K562 (cell line): ENCODE measurements at regions not wholly inside any gene's neighbourhood (a gene's known extent, or its start where the extent isn't known, plus 50 kb on each side); places are given as distances from the start of the nearest gene placed in this dataset.

Experiments
- ATAC-seq: fragments of 200-7000 bp; cut with Tn5 transposase; 3 replicates; pipeline ENCODE4 v1.9.1; 2020; ENCODE audit warnings: moderate library complexity
- BruUV-seq: library from RNA; stranded (reverse); fragments of 400-500 nt; replicated peaks from 2 replicates; lab custom pipeline; 2021; lab: Mats Ljungman, UMichigan
- CTCF ChIA-PET: fragments of 300-600 bp; formaldehyde crosslinking; extraction: SDS; loops from one replicate; lab custom pipeline; 2021; ENCODE audit warnings: low intra/inter-chr PET ratio; lab: Yijun Ruan, JAX
- POLR2A ChIA-PET: fragments of 300-600, 350-650 bp; sonication (Branson Sonifier 250); formaldehyde crosslinking; extraction: SDS; loops from one replicate; lab custom pipeline; 2021; ENCODE audit warnings: antibody characterized with exemption, inconsistent platforms; lab: Yijun Ruan, JAX
- DNase-seq, 4 experiments: peaks; one replicate each; pipeline versions ENCODE4 v3.0.0 to v3.0.0-alpha.2; 2011 to 2018; ENCODE audit warnings: low spot score in 3 of 4, mixed read lengths in 3 of 4; ENCODE audit errors: extremely low read depth in 1 of 4
- FAIRE-seq: peaks from 2 replicates; lab custom pipeline; 2011; peaks lifted over from hg19 to GRCh38; lab: Jason Lieb, UNC
- H2AFZ ChIP-seq: 2 replicates; pipeline ENCODE4 v1.6.0; 2011; ENCODE audit warnings: low read depth, low read length, control low read depth, inconsistent platforms
- H3K27ac ChIP-seq: fragments of 200-600 bp; 3 replicates; pipeline ENCODE4 v1.8.0; 2011; ENCODE audit warnings: low read depth, mild to moderate bottlenecking, control low read depth, inconsistent platforms, low read length, moderate library complexity, mixed read lengths; ENCODE audit errors: extremely low read depth
- H3K27me3 ChIP-seq, 2 experiments: fragments of 300-600 bp in 1 of 2; 2 replicates in 1 of 2; 3 replicates in 1 of 2; pipeline versions ENCODE4 v1.6.0 to v1.8.0; 2011; ENCODE audit warnings: inconsistent platforms in 2 of 2, low read length in 2 of 2, mild to moderate bottlenecking in 1 of 2, mixed read lengths in 1 of 2, moderate library complexity in 1 of 2; ENCODE audit not compliant: control insufficient read depth in 2 of 2, insufficient read depth in 2 of 2
- H3K36me3 ChIP-seq: fragments of 300-600 bp; 3 replicates; pipeline ENCODE4 v1.8.0; 2011; ENCODE audit warnings: mild to moderate bottlenecking, low read length, inconsistent platforms; ENCODE audit not compliant: control insufficient read depth, insufficient read depth
- H3K4me1 ChIP-seq, 2 experiments: fragments of 200-600 bp in 1 of 2; replicated peaks in 1 of 2; 2 replicates in 1 of 2; 3 replicates in 1 of 2; pipeline versions ENCODE4 v1.5.1 to v1.8.0; 2011; ENCODE audit warnings: inconsistent platforms in 2 of 2, low read length in 2 of 2, mild to moderate bottlenecking in 1 of 2, mixed read lengths in 1 of 2, moderate library complexity in 1 of 2; ENCODE audit not compliant: control insufficient read depth in 2 of 2, insufficient read depth in 2 of 2
- H3K4me2 ChIP-seq: 2 replicates; pipeline ENCODE4 v1.6.1; 2011; ENCODE audit warnings: low read length, control low read depth, inconsistent platforms, mixed read lengths; ENCODE audit not compliant: insufficient read depth
- H3K4me3 ChIP-seq: fragments of 200-600 bp; sonication (generic), shearing (Covaris generic); 2 replicates; pipeline ENCODE4 v1.5.1; 2016; ENCODE audit warnings: control low read depth, inconsistent platforms
- H3K79me2 ChIP-seq: fragments of 200-600 bp; 3 replicates; pipeline ENCODE4 v1.8.0; 2011; ENCODE audit warnings: low read length, inconsistent platforms; ENCODE audit not compliant: control insufficient read depth, insufficient read depth
- H3K9ac ChIP-seq, 2 experiments: 2 replicates each; pipeline versions ENCODE4 v1.6.0 to v1.6.1; 2011; ENCODE audit warnings: low read depth in 2 of 2, low read length in 2 of 2, control low read depth in 1 of 2, inconsistent platforms in 1 of 2, mild to moderate bottlenecking in 1 of 2, mixed read lengths in 1 of 2; ENCODE audit not compliant: insufficient read depth in 1 of 2
- H3K9me1 ChIP-seq: one replicate; pipeline ENCODE4 v1.6.0; 2011; ENCODE audit warnings: inconsistent platforms, mild to moderate bottlenecking, low read length, moderate library complexity; ENCODE audit not compliant: control insufficient read depth, insufficient read depth
- H3K9me3 ChIP-seq: replicated peaks from 2 replicates; pipeline ENCODE4 v1.5.1; 2011; ENCODE audit warnings: low read depth, low read length, inconsistent platforms; ENCODE audit not compliant: control insufficient read depth, insufficient read depth
- H4K20me1 ChIP-seq: replicated peaks from 2 replicates; pipeline ENCODE4 v1.6.1; 2011; ENCODE audit warnings: low read length, inconsistent platforms, mixed read lengths; ENCODE audit not compliant: control insufficient read depth, insufficient read depth
- BHLHE40 ChIP-seq: IDR thresholded peaks from 2 replicates; pipeline ENCODE4 v1.6.1; 2011; ENCODE audit warnings: low read length, improper control_type of control experiment
- BRCA1 ChIP-seq, 2 experiments: fragments of 450-650 bp in 1 of 2; sonication (generic) in 1 of 2; formaldehyde crosslinking in 1 of 2; IDR thresholded peaks; 2 replicates each; pipeline versions ENCODE4 v1.5.0 to v1.6.1; 2017 to 2020; ENCODE audit warnings: mild to moderate bottlenecking in 1 of 2, missing genetic modification reagents in 1 of 2
- MAZ ChIP-seq, 2 experiments: fragments of 450-650 bp in 1 of 2; sonication (generic) in 1 of 2; formaldehyde crosslinking; IDR thresholded peaks in 1 of 2; conservative IDR thresholded peaks in 1 of 2; 2 replicates each; pipeline versions ENCODE4 v1.4.0 to v1.5.0; 2020; ENCODE audit warnings: mild to moderate bottlenecking in 1 of 2, missing genetic modification reagents in 1 of 2
- MCM2 ChIP-seq: fragments of 450-650 bp; IDR thresholded peaks from 2 replicates; pipeline ENCODE4 v1.6.1; 2017; ENCODE audit warnings: low read depth, mild to moderate bottlenecking
- MCM3 ChIP-seq: fragments of 450-650 bp; IDR thresholded peaks from 2 replicates; pipeline ENCODE4 v1.6.1; 2016
- MEIS2 ChIP-seq: fragments of 450-650 bp; IDR thresholded peaks from 2 replicates; pipeline ENCODE4 v1.6.1; 2014; ENCODE audit warnings: mild to moderate bottlenecking; ENCODE audit not compliant: partially characterized antibody
- MTF1 ChIP-seq: fragments of 250-450 bp; sonication (Bioruptor Pico); IDR thresholded peaks from 2 replicates; pipeline ENCODE4 v1.9.0; 2021; ENCODE audit warnings: moderate library complexity, mild to moderate bottlenecking, inconsistent platforms, borderline replicate concordance
- SETDB1 ChIP-seq: IDR thresholded peaks from one replicate; pipeline ENCODE4 v1.6.1; 2012; ENCODE audit warnings: low read length, control low read depth, inconsistent platforms
- SMARCA4 ChIP-seq: fragments of 450-650 bp; IDR thresholded peaks from 2 replicates; pipeline ENCODE4 v1.6.1; 2016
- ZNF12 ChIP-seq: sonication (generic); formaldehyde crosslinking; IDR thresholded peaks from 2 replicates; pipeline ENCODE4 v1.4.0; 2020; ENCODE audit warnings: mild to moderate bottlenecking, missing genetic modification reagents
- ZNF584 ChIP-seq: fragments of 200-800 bp; sonication (Bioruptor generic); IDR thresholded peaks from 2 replicates; pipeline ENCODE4 v1.6.1; 2016; ENCODE audit warnings: low read depth, mild to moderate bottlenecking, missing genetic modification characterization, missing compliant biosample characterization
- ZNF778 ChIP-seq: fragments of 450-650 bp; formaldehyde crosslinking; IDR thresholded peaks from 2 replicates; pipeline ENCODE4 v1.4.0; 2020; ENCODE audit warnings: mild to moderate bottlenecking, moderate library complexity
- WGBS: fragments of 100-300 bp; shearing (Covaris generic); methylation state at CpG from one replicate; pipeline ENCODE4 v1.1.6; 2016; ENCODE audit warnings: low coverage, mixed read lengths; ENCODE audit not compliant: insufficient coverage; ENCODE audit errors: missing lambda C conversion rate; 5-methylcytosine and 5-hydroxymethylcytosine counted together
- in situ Hi-C: fragments of 300-500 bp; cut with MboI; formaldehyde crosslinking; loops from 4 replicates; pipeline ENCODE4 v1.15.0; 2018; ENCODE audit warnings: inconsistent platforms, mixed read lengths
- intact Hi-C: fragments of 100-400 bp; cut with micrococcal nuclease; formaldehyde crosslinking; loops from 2 replicates; pipeline ENCODE4 v1.14.2; 2022
- TF ChIP-seq, protein P1 (sequence below): fragments of 450-650 bp; formaldehyde crosslinking; IDR thresholded peaks from 2 replicates; pipeline ENCODE4 v1.4.0; 2020; ENCODE audit warnings: mild to moderate bottlenecking, moderate library complexity
- TF ChIP-seq, protein P2 (sequence below): fragments of 250-450 bp; sonication (Bioruptor Pico); IDR thresholded peaks from 2 replicates; pipeline ENCODE4 v1.8.0; 2021; ENCODE audit warnings: moderate library complexity, mild to moderate bottlenecking, inconsistent platforms
- TF ChIP-seq, protein P3 (sequence below): fragments of 450-650 bp; IDR thresholded peaks from 2 replicates; pipeline ENCODE4 v1.6.1; 2018; ENCODE audit not compliant: partially characterized antibody

DNA sequence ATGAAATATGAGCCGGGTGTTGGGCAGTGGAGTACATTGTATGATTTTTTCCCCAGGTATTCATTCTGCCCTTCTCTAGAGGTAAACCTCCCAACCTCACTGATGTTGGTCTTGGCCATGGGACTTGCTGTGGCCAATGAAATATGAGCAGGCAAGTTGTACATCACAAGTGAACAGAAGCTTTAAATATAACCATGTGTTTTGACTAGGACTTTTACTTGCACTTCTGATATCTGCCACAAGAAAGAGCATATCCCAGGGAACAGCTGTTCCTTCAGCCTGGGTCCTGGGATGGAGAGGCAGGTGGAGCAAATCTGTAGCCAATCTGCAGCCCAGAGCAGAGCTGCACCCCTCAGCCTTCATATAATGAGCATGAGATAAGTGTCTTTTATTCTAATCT lies 109.8 kb upstream of the PALS2 start:
- 0% methylated on average over 1 of the region's 1 CpG for WGBS
- BruUV-seq: no TSS peak

More for the DNA sequence above, 109.8 kb upstream of the PALS2 start:
- ChIA-PET CTCF (no interaction called here), POLR2A (interaction anchor here (0.7 kb wide), 2 partner anchors 21 to 40 kb away, joined by 3 read pairs; no protein-coding TSS in a partner anchor)
- no peak overlapping the region for H3K4me3 ChIP-seq
- no peak overlapping the region for H3K9ac ChIP-seq
- no peaks in the 10 kb centered on the region for H3K36me3 ChIP-seq
- FAIRE-seq: no peak
- TF ChIP-seq BRCA1 (IDR thresholded peaks at IDR 0.05) (no peak), BRCA1 (CRISPR knock-in tag; IDR thresholded peaks at IDR 0.05) (no peak), SMARCA4 (no peak), MTF1 (CRISPR knock-in tag) (no peak), MCM2 (no peak), ZNF778 (CRISPR knock-in tag) (no peak), ZNF584 (CRISPR knock-in tag) (no peak), MCM3 (no peak), MAZ (CRISPR knock-in tag; conservative IDR thresholded peaks at IDR 0.05 in 1 of 2, IDR thresholded peaks at IDR 0.05 in 1 of 2) (no peak), BHLHE40 (no peak), ZNF12 (CRISPR knock-in tag) (no peak), SETDB1 (no peak), MEIS2 (no peak)
- TF ChIP-seq, protein P1, sequence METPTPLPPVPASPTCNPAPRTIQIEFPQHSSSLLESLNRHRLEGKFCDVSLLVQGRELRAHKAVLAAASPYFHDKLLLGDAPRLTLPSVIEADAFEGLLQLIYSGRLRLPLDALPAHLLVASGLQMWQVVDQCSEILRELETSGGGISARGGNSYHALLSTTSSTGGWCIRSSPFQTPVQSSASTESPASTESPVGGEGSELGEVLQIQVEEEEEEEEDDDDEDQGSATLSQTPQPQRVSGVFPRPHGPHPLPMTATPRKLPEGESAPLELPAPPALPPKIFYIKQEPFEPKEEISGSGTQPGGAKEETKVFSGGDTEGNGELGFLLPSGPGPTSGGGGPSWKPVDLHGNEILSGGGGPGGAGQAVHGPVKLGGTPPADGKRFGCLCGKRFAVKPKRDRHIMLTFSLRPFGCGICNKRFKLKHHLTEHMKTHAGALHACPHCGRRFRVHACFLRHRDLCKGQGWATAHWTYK: no peak
- TF ChIP-seq, protein P2, sequence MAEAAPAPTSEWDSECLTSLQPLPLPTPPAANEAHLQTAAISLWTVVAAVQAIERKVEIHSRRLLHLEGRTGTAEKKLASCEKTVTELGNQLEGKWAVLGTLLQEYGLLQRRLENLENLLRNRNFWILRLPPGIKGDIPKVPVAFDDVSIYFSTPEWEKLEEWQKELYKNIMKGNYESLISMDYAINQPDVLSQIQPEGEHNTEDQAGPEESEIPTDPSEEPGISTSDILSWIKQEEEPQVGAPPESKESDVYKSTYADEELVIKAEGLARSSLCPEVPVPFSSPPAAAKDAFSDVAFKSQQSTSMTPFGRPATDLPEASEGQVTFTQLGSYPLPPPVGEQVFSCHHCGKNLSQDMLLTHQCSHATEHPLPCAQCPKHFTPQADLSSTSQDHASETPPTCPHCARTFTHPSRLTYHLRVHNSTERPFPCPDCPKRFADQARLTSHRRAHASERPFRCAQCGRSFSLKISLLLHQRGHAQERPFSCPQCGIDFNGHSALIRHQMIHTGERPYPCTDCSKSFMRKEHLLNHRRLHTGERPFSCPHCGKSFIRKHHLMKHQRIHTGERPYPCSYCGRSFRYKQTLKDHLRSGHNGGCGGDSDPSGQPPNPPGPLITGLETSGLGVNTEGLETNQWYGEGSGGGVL (CRISPR knock-in tag): no peak
- TF ChIP-seq, protein P3, sequence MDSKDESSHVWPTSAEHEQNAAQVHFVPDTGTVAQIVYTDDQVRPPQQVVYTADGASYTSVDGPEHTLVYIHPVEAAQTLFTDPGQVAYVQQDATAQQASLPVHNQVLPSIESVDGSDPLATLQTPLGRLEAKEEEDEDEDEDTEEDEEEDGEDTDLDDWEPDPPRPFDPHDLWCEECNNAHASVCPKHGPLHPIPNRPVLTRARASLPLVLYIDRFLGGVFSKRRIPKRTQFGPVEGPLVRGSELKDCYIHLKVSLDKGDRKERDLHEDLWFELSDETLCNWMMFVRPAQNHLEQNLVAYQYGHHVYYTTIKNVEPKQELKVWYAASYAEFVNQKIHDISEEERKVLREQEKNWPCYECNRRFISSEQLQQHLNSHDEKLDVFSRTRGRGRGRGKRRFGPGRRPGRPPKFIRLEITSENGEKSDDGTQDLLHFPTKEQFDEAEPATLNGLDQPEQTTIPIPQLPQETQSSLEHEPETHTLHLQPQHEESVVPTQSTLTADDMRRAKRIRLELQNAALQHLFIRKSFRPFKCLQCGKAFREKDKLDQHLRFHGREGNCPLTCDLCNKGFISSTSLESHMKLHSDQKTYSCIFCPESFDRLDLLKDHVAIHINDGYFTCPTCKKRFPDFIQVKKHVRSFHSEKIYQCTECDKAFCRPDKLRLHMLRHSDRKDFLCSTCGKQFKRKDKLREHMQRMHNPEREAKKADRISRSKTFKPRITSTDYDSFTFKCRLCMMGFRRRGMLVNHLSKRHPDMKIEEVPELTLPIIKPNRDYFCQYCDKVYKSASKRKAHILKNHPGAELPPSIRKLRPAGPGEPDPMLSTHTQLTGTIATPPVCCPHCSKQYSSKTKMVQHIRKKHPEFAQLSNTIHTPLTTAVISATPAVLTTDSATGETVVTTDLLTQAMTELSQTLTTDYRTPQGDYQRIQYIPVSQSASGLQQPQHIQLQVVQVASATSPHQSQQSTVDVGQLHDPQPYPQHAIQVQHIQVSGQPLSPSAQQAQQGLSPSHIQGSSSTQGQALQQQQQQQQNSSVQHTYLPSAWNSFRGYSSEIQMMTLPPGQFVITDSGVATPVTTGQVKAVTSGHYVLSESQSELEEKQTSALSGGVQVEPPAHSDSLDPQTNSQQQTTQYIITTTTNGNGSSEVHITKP: no peak
- H2AFZ ChIP-seq: no peak overlapping the region
- ATAC-seq: no peak
- no peak for DNase-seq
- no peaks in the 10 kb centered on the region for H3K4me1 ChIP-seq
- in situ Hi-C loops (no loop called here), intact Hi-C loops (no loop called here)
- H3K27ac ChIP-seq: no peak overlapping the region
- H3K27me3 ChIP-seq: peaks cover 3 to 4% of the 10 kb centered on the region in 2 experiments; a peak in 3 of 5 replicates
- no peaks in the 10 kb centered on the region for H3K9me3 ChIP-seq
- H3K79me2 ChIP-seq: no peaks in the 10 kb centered on the region
- H4K20me1 ChIP-seq: no peaks in the 10 kb centered on the region
- no peaks in the 10 kb centered on the region for H3K9me1 ChIP-seq
- H3K4me2 ChIP-seq: no peak overlapping the region
